Inferior parietal cortex (tissue), 1 donor: ENCODE measurements at regions not wholly inside any gene's neighbourhood (a gene's known extent, or its start where the extent isn't known, plus 50 kb on each side); places are given as distances from the start of the nearest gene placed in this dataset.
A peak's percentile ranks its signal among the peaks of the same experiment; 100 is the strongest.

Experiments
- DNase-seq: peaks from one replicate; pipeline ENCODE4 v3.0.0-alpha.2; 2016; ENCODE audit errors: extremely low spot score

- no peak for DNase-seq
Measured at GRCh38 chr15:58324533-58324932, 107.3 kb upstream of the LIPC start.

GRCh38 chr15:58327958-58328357 lies 103.8 kb upstream of the LIPC start:
- DNase-seq: no peak

GRCh38 chr15:58329211-58329610 lies 102.6 kb upstream of the LIPC start:
- no peak for DNase-seq

- DNase-seq: no peak
Measured at GRCh38 chr15:58329781-58330671, 101.8 kb upstream of the LIPC start.

- no peak for DNase-seq
Measured at GRCh38 chr15:58330741-58331559, 100.8 kb upstream of the LIPC start.

GRCh38 chr15:58331560-58331912 lies 100.3 kb upstream of the LIPC start:
- no peak for DNase-seq

- peak; percentile 91 for DNase-seq
Measured at GRCh38 chr15:58331913-58332675, 99.7 kb upstream of the LIPC start.

GRCh38 chr15:58332676-58333400 lies 99.0 kb upstream of the LIPC start:
- DNase-seq: peak; percentile 15

GRCh38 chr15:58334803-58335202 lies 97.0 kb upstream of the LIPC start:
- DNase-seq: no peak

GRCh38 chr15:58336161-58336560 lies 95.6 kb upstream of the LIPC start:
- no peak for DNase-seq

GRCh38 chr15:58340176-58340575 lies 91.6 kb upstream of the LIPC start:
- DNase-seq: no peak

- DNase-seq: no peak
Measured at GRCh38 chr15:58342508-58342907, 89.3 kb upstream of the LIPC start.

- DNase-seq: no peak
Measured at GRCh38 chr15:58344213-58345070, 87.3 kb upstream of the LIPC start.

- no peak for DNase-seq
Measured at GRCh38 chr15:58346361-58346760, 85.4 kb upstream of the LIPC start.

GRCh38 chr15:58348095-58348812 lies 83.5 kb upstream of the LIPC start:
- no peak for DNase-seq

GRCh38 chr15:58352026-58352929 lies 79.5 kb upstream of the LIPC start:
- no peak for DNase-seq

- no peak for DNase-seq
Measured at GRCh38 chr15:58355382-58355971, 76.3 kb upstream of the LIPC start.

- DNase-seq: no peak
Measured at GRCh38 chr15:58355973-58356372, 75.8 kb upstream of the LIPC start.
